Body of pancreas (tissue), 4 donors: ENCODE measurements at regions not wholly inside any gene's neighbourhood (a gene's known extent, or its start where the extent isn't known, plus 50 kb on each side); places are given as distances from the start of the nearest gene placed in this dataset.

ENCODE experiments used
- CTCF ChIP-seq, 7 experiments: fragments of 450-650 bp in 4 of 7; fragments of 200-600 bp in 3 of 7; sonication (generic) in 3 of 7; IDR thresholded peaks; one replicate each; pipeline ENCODE4 v1.5.1; 2016 to 2019; ENCODE audit warnings: antibody characterized with exemption in 7 of 7
- POLR2A ChIP-seq, 3 donors: fragments of 450-650 bp; IDR thresholded peaks; one replicate each; pipeline ENCODE4 v1.6.1; 2016; ENCODE audit warnings: antibody characterized with exemption in 3 of 3, mild to moderate bottlenecking in 2 of 3

GRCh38 chr5:50550993-50551392 is 109.9 kb upstream of the EMB start:
- TF ChIP-seq CTCF (IDR thresholded peaks at IDR 0.05) (no peak), POLR2A (IDR thresholded peaks at IDR 0.05) (no peak)
